ENCODE measurements at regions not wholly inside any gene's neighbourhood (a gene's known extent, or its start where the extent isn't known, plus 50 kb on each side); places are given as distances from the start of the nearest gene placed in this dataset.
A peak's percentile ranks its signal among the peaks of the same experiment; 100 is the strongest.

- Mint-ChIP-seq H3K27me3 (no peaks in the 10 kb centered on the region), H3K36me3 (ENCODE audit: low read depth) (no peaks in the 10 kb centered on the region), H3K4me3 (no peak overlapping the region), H3K27ac (peak overlapping the region; percentile 45), H3K9me3 (no peaks in the 10 kb centered on the region), H3K4me1 (ENCODE audit: low read depth) (peaks cover 63% of the 10 kb centered on the region)
- intact Hi-C loops (cut with micrococcal nuclease): no loop called here
Measured at GRCh38 chr18:76548541-76548940, 53.5 kb upstream of the ZNF516 start.

DNA sequence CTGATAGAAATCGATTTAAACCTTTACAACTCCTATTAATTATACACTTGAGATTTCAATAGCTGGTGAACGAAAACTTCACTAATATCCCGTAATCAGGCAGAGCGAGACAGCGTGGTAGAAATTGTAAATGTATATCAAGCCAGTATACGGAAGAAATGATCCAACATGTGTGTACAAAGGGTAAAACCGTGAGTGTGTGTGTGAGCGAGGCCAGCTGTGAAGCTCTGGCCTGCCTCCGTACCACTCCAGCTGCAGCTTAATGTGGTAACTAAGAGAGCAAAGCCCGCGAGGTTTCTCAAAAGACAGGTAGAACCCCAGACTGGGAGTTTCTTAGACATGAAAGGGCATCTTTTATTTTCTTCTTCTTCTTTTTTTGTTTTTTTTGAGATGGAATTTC is 52.3 kb upstream of the ZNF516 start:
- Mint-ChIP-seq H3K36me3 (ENCODE audit: low read depth) (no peaks in the 10 kb centered on the region), H3K9me3 (no peaks in the 10 kb centered on the region), H3K4me1 (ENCODE audit: low read depth) (peaks cover 55% of the 10 kb centered on the region), H3K27ac (no peak overlapping the region), H3K4me3 (no peak overlapping the region), H3K27me3 (no peaks in the 10 kb centered on the region)
- intact Hi-C loops (cut with micrococcal nuclease): no loop called here

DNA sequence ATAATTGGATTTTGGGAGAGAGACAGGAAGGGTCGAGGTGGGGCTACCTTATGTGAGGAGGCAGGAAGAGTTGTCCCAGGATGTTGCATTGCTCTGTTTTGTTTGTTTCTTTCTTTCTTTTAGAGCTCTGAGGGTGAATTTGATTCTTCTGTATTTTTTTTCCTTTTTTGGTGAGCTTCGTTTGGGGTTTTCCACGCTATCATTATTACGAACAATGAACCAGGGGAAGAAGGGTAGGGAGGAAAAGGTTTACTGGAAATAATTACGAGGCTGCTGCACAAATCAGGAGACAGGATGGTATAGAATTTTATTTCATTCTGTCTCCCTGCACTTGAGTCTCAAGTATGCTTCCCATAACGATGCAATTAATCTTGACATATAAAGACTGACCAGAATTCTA is 51.4 kb upstream of the ZNF516 start:
- Mint-ChIP-seq H3K36me3 (ENCODE audit: low read depth) (no peaks in the 10 kb centered on the region), H3K4me1 (ENCODE audit: low read depth) (peaks cover 52% of the 10 kb centered on the region), H3K9me3 (no peaks in the 10 kb centered on the region), H3K27ac (peak overlapping the region; percentile 81), H3K4me3 (peak overlapping the region; percentile 50), H3K27me3 (no peaks in the 10 kb centered on the region)
- intact Hi-C loops (cut with micrococcal nuclease): no loop called here

- Mint-ChIP-seq H3K27ac (peak overlapping the region; percentile 81), H3K36me3 (ENCODE audit: low read depth) (no peaks in the 10 kb centered on the region), H3K4me1 (ENCODE audit: low read depth) (peaks cover 52% of the 10 kb centered on the region), H3K4me3 (peak overlapping the region; percentile 50), H3K27me3 (no peaks in the 10 kb centered on the region), H3K9me3 (no peaks in the 10 kb centered on the region)
- intact Hi-C loops (cut with micrococcal nuclease): no loop called here
Measured at GRCh38 chr18:76546088-76546435, 51.0 kb upstream of the ZNF516 start.

- intact Hi-C loops (cut with micrococcal nuclease): no loop called here
- Mint-ChIP-seq H3K27ac (peak overlapping the region; percentile 81), H3K36me3 (ENCODE audit: low read depth) (no peaks in the 10 kb centered on the region), H3K4me3 (peak overlapping the region; percentile 50), H3K9me3 (no peaks in the 10 kb centered on the region), H3K4me1 (ENCODE audit: low read depth) (peaks cover 52% of the 10 kb centered on the region), H3K27me3 (no peaks in the 10 kb centered on the region)
Measured at GRCh38 chr18:76545433-76546087, 50.5 kb upstream of the ZNF516 start.

DNA sequence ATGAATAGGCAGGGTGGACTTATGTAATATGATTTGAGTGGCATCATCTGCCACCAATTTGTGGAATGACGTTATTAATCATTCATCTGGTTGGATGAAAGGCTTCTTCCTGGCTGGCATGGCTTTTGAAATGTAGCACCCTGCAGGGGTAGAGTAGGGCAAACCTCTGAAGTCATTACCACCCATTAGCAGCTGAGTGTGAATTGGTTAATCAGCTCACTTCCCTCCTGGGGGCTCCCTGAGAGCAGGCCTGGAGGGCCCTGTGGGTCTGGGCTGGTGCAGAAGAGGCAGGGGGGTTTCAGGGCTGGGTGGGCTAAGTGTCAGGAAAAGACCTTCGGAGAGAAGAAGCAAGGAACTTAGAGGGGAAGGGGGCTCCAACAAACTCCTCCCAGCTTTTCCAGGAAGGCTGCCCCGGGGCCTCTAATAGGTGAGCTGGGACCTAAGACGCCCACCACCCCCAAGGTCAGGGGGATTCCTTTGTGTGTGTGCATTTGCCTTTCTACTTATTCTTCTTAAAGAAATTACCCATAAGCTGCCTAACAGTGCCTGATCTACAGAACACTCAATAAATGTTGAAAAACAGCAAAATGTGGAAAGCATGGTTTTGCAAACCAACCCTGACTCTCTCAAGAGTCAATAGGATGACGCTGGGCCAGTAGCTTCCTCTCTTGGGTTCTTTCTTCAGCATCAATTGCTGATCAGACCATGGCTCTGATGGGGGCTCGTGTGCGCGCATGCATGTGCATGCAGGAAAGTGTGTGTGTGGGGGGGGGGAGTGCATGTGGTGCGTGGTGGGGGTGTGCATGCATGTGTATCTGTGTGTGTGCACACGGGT is 49.7 kb upstream of the ZNF516 start:
- H3K4me1 Mint-ChIP-seq (ENCODE audit: low read depth): peaks cover 52% of the 10 kb centered on the region
- H3K36me3 Mint-ChIP-seq (ENCODE audit: low read depth): no peaks in the 10 kb centered on the region
- H3K4me3 Mint-ChIP-seq: no peak overlapping the region
- H3K9me3 Mint-ChIP-seq: no peaks in the 10 kb centered on the region
- intact Hi-C loops (cut with micrococcal nuclease): no loop called here
- no peaks in the 10 kb centered on the region for H3K27me3 Mint-ChIP-seq
- peak overlapping the region; percentile 81 for H3K27ac Mint-ChIP-seq
